M059J (cell line): ENCODE measurements at regions not wholly inside any gene's neighbourhood (a gene's known extent, or its start where the extent isn't known, plus 50 kb on each side); places are given as distances from the start of the nearest gene placed in this dataset.
"Not testable (repeated sequence)": the region's sequence is repeated elsewhere in the genome, so short reads cannot be mapped to it uniquely, and the experiment has no call there.

Experiments used
- DNase-seq: peaks from one replicate; pipeline ENCODE4 v3.0.0-alpha.2; 2012; ENCODE audit warnings: low read depth

- DNase-seq: not testable (repeated sequence)
These were observed 79.6 kb upstream of the SLC6A11 start for GRCh38 chr3:10736444-10736843.

- DNase-seq: no peak
These were observed 78.2 kb upstream of the SLC6A11 start for GRCh38 chr3:10737785-10738184.

GRCh38 chr3:10738688-10739372, 77.2 kb upstream of the SLC6A11 start:
- peak; percentile 53 for DNase-seq

- DNase-seq: no peak
These were observed 75.1 kb upstream of the SLC6A11 start for GRCh38 chr3:10740954-10741353.

GRCh38 chr3:10741891-10742671, 73.9 kb upstream of the SLC6A11 start:
- no peak for DNase-seq

- no peak for DNase-seq
These were observed 72.5 kb upstream of the SLC6A11 start for GRCh38 chr3:10743366-10744097.

GRCh38 chr3:10744098-10744465, 71.9 kb upstream of the SLC6A11 start:
- peak; percentile 12 for DNase-seq

- no peak for DNase-seq
These were observed 70.6 kb upstream of the SLC6A11 start for GRCh38 chr3:10745392-10745791.

- no peak for DNase-seq
These were observed 70.0 kb upstream of the SLC6A11 start for GRCh38 chr3:10746001-10746400.

- DNase-seq: no peak
These were observed 69.3 kb upstream of the SLC6A11 start for GRCh38 chr3:10746684-10747083.

GRCh38 chr3:10747341-10747740, 68.7 kb upstream of the SLC6A11 start:
- DNase-seq: no peak

- no peak for DNase-seq
These were observed 68.0 kb upstream of the SLC6A11 start for GRCh38 chr3:10748040-10748439.

GRCh38 chr3:10753964-10754363, 62.1 kb upstream of the SLC6A11 start:
- peak; percentile 26 for DNase-seq

- DNase-seq: no peak
These were observed 59.5 kb upstream of the SLC6A11 start for GRCh38 chr3:10756546-10756945.

GRCh38 chr3:10757021-10757820, 58.8 kb upstream of the SLC6A11 start:
- peak; percentile 57 for DNase-seq

GRCh38 chr3:10757821-10758130, 58.3 kb upstream of the SLC6A11 start:
- no peak for DNase-seq

GRCh38 chr3:10758304-10759037, 57.6 kb upstream of the SLC6A11 start:
- DNase-seq: peak; percentile 51

GRCh38 chr3:10759495-10759894, 56.5 kb upstream of the SLC6A11 start:
- no peak for DNase-seq

GRCh38 chr3:10760199-10760598, 55.8 kb upstream of the SLC6A11 start:
- DNase-seq: no peak

GRCh38 chr3:10761583-10761982, 54.4 kb upstream of the SLC6A11 start:
- DNase-seq: no peak

GRCh38 chr3:10762116-10762515, 53.9 kb upstream of the SLC6A11 start:
- DNase-seq: no peak
